ENCODE measurements at regions not wholly inside any gene's neighbourhood (a gene's known extent, or its start where the extent isn't known, plus 50 kb on each side); places are given as distances from the start of the nearest gene placed in this dataset.

DNA sequence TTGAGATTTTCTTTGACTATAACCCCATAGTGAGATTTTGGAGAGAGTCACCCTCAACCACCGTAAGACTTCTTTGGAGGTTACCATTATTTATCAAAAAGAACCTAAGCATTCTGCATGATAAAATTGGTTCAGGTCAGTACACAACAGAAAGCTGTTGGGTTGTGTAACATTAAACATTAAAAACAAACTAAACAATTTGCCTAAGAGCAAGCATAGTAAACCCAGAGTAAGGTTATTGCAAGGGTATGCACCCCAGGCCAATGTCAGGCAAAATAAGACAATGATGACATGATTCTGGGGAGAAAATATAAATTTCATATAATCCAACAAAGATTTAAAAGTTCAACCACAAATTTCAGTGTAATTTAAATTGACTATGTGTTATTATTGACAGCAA, 472.4 kb downstream of the SH2D1A start:
- Mint-ChIP-seq H3K4me1 (no peaks in the 10 kb centered on the region), H3K9me3 (no peaks in the 10 kb centered on the region), H3K4me3 (no peak overlapping the region), H3K27me3 (ENCODE audit: low read depth, poor library complexity) (no peaks in the 10 kb centered on the region), H3K27ac (no peak overlapping the region), H3K36me3 (ENCODE audit: low read depth) (no peaks in the 10 kb centered on the region)
- TF ChIP-seq CTCF (IDR thresholded peaks at IDR 0.05) = no peak
- DNase-seq = no peak

- no peak for DNase-seq
- no peak overlapping the region for H3K4me3 Mint-ChIP-seq
- H3K9me3 Mint-ChIP-seq = no peaks in the 10 kb centered on the region
- H3K27me3 Mint-ChIP-seq (ENCODE audit: low read depth, poor library complexity) = no peaks in the 10 kb centered on the region
- no peaks in the 10 kb centered on the region for H3K36me3 Mint-ChIP-seq (ENCODE audit: low read depth)
- TF ChIP-seq CTCF (IDR thresholded peaks at IDR 0.05) = no peak
- H3K27ac Mint-ChIP-seq = no peak overlapping the region
- H3K4me1 Mint-ChIP-seq = peaks cover 4% of the 10 kb centered on the region
Observed at GRCh38 chrX:124820738-124821137, 474.4 kb downstream of the SH2D1A start.

GRCh38 chrX:124827258-124827845, 481.0 kb downstream of the SH2D1A start:
- no peak for DNase-seq
- Mint-ChIP-seq H3K27ac (no peak overlapping the region), H3K4me1 (peaks cover 4% of the 10 kb centered on the region), H3K27me3 (ENCODE audit: low read depth, poor library complexity) (no peaks in the 10 kb centered on the region), H3K36me3 (ENCODE audit: low read depth) (no peaks in the 10 kb centered on the region), H3K9me3 (no peaks in the 10 kb centered on the region), H3K4me3 (no peak overlapping the region)
- no peak for TF ChIP-seq CTCF (IDR thresholded peaks at IDR 0.05)

- Mint-ChIP-seq H3K4me1 (no peaks in the 10 kb centered on the region), H3K27ac (no peak overlapping the region), H3K36me3 (ENCODE audit: low read depth) (no peaks in the 10 kb centered on the region), H3K4me3 (no peak overlapping the region), H3K9me3 (no peaks in the 10 kb centered on the region), H3K27me3 (ENCODE audit: low read depth, poor library complexity) (no peaks in the 10 kb centered on the region)
- no peak for DNase-seq
- TF ChIP-seq CTCF (IDR thresholded peaks at IDR 0.05) = no peak
Observed at GRCh38 chrX:124829930-124830329, 483.6 kb downstream of the SH2D1A start.

DNA sequence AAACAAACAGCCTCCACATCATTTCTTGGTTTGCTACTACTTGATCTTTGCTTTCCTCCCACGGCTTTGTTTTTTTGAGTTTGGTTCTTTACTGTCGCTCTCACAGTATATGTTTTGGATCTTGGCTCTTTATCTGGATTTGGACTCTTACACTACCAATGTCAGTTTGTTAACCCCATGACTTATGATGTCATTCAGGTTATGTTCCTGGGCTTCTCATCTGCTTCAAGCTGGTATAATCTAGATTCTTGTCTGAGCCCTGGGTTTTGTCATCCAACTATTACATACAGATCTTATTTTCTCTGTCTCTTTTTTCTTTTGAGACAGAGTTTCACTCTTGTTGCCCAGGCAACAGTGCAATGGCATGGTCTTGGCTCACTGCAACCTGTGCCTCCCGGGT, 482.9 kb upstream of the TEX13C start:
- DNase-seq = no peak
- TF ChIP-seq CTCF (IDR thresholded peaks at IDR 0.05) = no peak
- no peaks in the 10 kb centered on the region for H3K9me3 Mint-ChIP-seq
- H3K36me3 Mint-ChIP-seq (ENCODE audit: low read depth) = no peaks in the 10 kb centered on the region
- H3K4me3 Mint-ChIP-seq = no peak overlapping the region
- H3K4me1 Mint-ChIP-seq = peaks cover 5% of the 10 kb centered on the region
- no peak overlapping the region for H3K27ac Mint-ChIP-seq
- H3K27me3 Mint-ChIP-seq (ENCODE audit: low read depth, poor library complexity) = peaks cover 3% of the 10 kb centered on the region

GRCh38 chrX:124842205-124842604, 477.5 kb upstream of the TEX13C start:
- no peak overlapping the region for H3K27ac Mint-ChIP-seq
- peaks cover 3% of the 10 kb centered on the region for H3K27me3 Mint-ChIP-seq (ENCODE audit: low read depth, poor library complexity)
- no peak for TF ChIP-seq CTCF (IDR thresholded peaks at IDR 0.05)
- H3K9me3 Mint-ChIP-seq = no peaks in the 10 kb centered on the region
- H3K36me3 Mint-ChIP-seq (ENCODE audit: low read depth) = no peaks in the 10 kb centered on the region
- H3K4me1 Mint-ChIP-seq = peaks cover 12% of the 10 kb centered on the region
- no peak for DNase-seq
- H3K4me3 Mint-ChIP-seq = no peak overlapping the region

All from nephron progenitor cell (in vitro differentiated cells).